Hepatocyte (in vitro differentiated cells): ENCODE measurements at regions not wholly inside any gene's neighbourhood (a gene's known extent, or its start where the extent isn't known, plus 50 kb on each side); places are given as distances from the start of the nearest gene placed in this dataset.

Source experiments
- CTCF ChIP-seq: fragments of 200-600 bp; sonication (generic); IDR thresholded peaks from 2 replicates; pipeline ENCODE4 v1.5.1; 2016; ENCODE audit warnings: antibody characterized with exemption, mild to moderate bottlenecking; ENCODE audit not compliant: poor library complexity
- EZH2 ChIP-seq: fragments of 200-600 bp; sonication (generic); IDR thresholded peaks from 2 replicates; pipeline ENCODE4 v1.6.1; 2016; ENCODE audit warnings: antibody characterized with exemption, mild to moderate bottlenecking, borderline replicate concordance
- EZH2phosphoT487 ChIP-seq: fragments of 200-600 bp; sonication (generic); IDR thresholded peaks from one replicate; pipeline ENCODE4 v1.6.1; 2018; ENCODE audit warnings: antibody characterized with exemption, mild to moderate bottlenecking, low read depth, moderate library complexity; ENCODE audit not compliant: unreplicated experiment, severe bottlenecking

DNA sequence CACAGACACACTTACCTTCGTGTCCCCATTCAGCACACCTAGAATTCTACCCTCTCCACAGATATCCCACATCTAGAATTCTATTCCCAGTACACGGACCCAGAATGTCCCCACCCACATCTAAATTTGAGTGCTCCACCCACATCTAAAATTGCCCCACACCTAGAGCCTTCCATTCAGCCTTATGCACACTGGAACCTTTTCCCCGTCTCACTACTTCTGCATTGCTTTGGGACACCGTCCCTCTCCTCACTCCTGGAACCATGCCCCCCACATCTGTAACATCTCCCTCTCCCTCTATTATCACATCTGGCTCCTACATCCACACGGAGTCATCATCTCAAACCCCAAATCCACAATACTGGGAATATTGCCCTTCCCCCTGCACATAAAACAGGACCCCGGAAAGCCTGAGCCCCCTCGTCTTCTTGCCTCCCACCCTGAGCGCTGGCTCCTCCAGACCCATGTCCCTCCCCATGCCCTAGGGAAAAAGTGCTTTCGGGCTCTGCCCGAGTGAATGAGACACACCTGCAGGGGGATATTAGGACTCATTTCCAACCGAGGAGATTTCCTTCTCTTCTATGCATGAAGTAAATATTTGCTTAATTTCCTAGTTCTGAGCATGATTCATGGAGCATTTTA, 125.8 kb upstream of the UNC5B start:
- TF ChIP-seq CTCF (no peak), EZH2 (no peak), EZH2phosphoT487 (no peak)
